HEK293 (cell line): ENCODE measurements at regions not wholly inside any gene's neighbourhood (a gene's known extent, or its start where the extent isn't known, plus 50 kb on each side); places are given as distances from the start of the nearest gene placed in this dataset.

Experiments used
- ZNF394 ChIP-seq: fragments of 450-650 bp; formaldehyde crosslinking; IDR thresholded peaks from 2 replicates; pipeline ENCODE4 v1.5.1; 2016; ENCODE audit warnings: missing biosample characterization, missing genetic modification characterization, mild to moderate bottlenecking, moderate library complexity, borderline replicate concordance
- TF ChIP-seq, protein P1 (sequence below): fragments of 450-650 bp; formaldehyde crosslinking; IDR thresholded peaks from 2 replicates; pipeline ENCODE4 v1.5.1; 2016; ENCODE audit warnings: missing biosample characterization, missing genetic modification characterization

DNA sequence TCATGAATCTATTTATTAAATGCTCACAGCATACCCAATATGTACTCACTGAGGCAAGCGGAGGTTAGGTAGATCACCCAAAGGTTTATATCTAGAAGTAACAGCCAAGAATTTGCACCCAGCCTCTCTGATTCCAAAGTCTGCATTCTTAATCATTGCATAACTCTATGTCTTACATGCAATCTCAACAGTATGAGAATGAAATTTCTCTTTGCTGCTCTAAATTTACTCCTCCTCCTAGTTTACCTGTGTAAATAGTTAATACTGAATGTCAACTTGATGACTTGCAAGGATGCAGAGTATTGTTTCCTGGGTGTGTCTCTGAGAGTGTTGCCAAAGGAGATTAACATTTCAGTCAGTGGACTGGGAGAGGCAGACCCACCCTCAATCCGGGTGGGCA is 840.6 kb downstream of the BRINP3 start:
- TF ChIP-seq ZNF394, result no peak
- TF ChIP-seq, protein P1, sequence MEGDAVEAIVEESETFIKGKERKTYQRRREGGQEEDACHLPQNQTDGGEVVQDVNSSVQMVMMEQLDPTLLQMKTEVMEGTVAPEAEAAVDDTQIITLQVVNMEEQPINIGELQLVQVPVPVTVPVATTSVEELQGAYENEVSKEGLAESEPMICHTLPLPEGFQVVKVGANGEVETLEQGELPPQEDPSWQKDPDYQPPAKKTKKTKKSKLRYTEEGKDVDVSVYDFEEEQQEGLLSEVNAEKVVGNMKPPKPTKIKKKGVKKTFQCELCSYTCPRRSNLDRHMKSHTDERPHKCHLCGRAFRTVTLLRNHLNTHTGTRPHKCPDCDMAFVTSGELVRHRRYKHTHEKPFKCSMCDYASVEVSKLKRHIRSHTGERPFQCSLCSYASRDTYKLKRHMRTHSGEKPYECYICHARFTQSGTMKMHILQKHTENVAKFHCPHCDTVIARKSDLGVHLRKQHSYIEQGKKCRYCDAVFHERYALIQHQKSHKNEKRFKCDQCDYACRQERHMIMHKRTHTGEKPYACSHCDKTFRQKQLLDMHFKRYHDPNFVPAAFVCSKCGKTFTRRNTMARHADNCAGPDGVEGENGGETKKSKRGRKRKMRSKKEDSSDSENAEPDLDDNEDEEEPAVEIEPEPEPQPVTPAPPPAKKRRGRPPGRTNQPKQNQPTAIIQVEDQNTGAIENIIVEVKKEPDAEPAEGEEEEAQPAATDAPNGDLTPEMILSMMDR (tag by site-specific recombination), result no peak
